Loucy (cell line): ENCODE measurements at regions not wholly inside any gene's neighbourhood (a gene's known extent, or its start where the extent isn't known, plus 50 kb on each side); places are given as distances from the start of the nearest gene placed in this dataset.

Experiments
- H2AFZ ChIP-seq: fragments of 200-600 bp; sonication (generic); 2 replicates; pipeline ENCODE4 v1.6.0; 2016; ENCODE audit warnings: antibody characterized with exemption, mild to moderate bottlenecking, low read length, moderate library complexity
- H3F3A ChIP-seq: fragments of 200-600 bp; 2 replicates; pipeline ENCODE4 v1.6.0; 2016; ENCODE audit warnings: antibody characterized with exemption, low read depth, mild to moderate bottlenecking
- H3K27me3 ChIP-seq: fragments of 200-600 bp; sonication (generic); 2 replicates; pipeline ENCODE4 v1.6.1; 2014; ENCODE audit warnings: low read length, mild to moderate bottlenecking; ENCODE audit not compliant: insufficient read depth, poor library complexity, severe bottlenecking
- H3K36me3 ChIP-seq: fragments of 200-600 bp; sonication (generic); 2 replicates; pipeline ENCODE4 v1.6.1; 2016; ENCODE audit warnings: low read length; ENCODE audit not compliant: insufficient read depth
- H3K4me1 ChIP-seq: fragments of 200-600 bp; sonication (generic); 2 replicates; pipeline ENCODE4 v1.5.1; 2014; ENCODE audit warnings: low read length, mild to moderate bottlenecking; ENCODE audit not compliant: insufficient read depth, poor library complexity, severe bottlenecking
- H3K4me2 ChIP-seq: fragments of 200-600 bp; sonication (generic); 2 replicates; pipeline ENCODE4 v1.6.0; 2014; ENCODE audit warnings: antibody characterized with exemption, low read length, low read depth, mild to moderate bottlenecking; ENCODE audit not compliant: poor library complexity, severe bottlenecking
- H3K4me3 ChIP-seq: fragments of 200-600 bp; sonication (generic); 2 replicates; pipeline ENCODE4 v1.5.1; 2014; ENCODE audit warnings: low read length, mild to moderate bottlenecking, mixed read lengths; ENCODE audit not compliant: poor library complexity, severe bottlenecking
- H3K79me2 ChIP-seq: fragments of 200-600 bp; sonication (generic); 2 replicates; pipeline ENCODE4 v1.6.1; 2014; ENCODE audit warnings: low read length; ENCODE audit not compliant: insufficient read depth
- H3K9ac ChIP-seq: fragments of 200-600 bp; sonication (generic); 2 replicates; pipeline ENCODE4 v1.6.0; 2014; ENCODE audit warnings: mild to moderate bottlenecking, low read depth, low read length, moderate library complexity; ENCODE audit not compliant: poor library complexity, severe bottlenecking
- H3K9me2 ChIP-seq: fragments of 200-600 bp; sonication (generic); replicated peaks from 2 replicates; pipeline ENCODE4 v1.6.1; 2016; ENCODE audit warnings: low read depth, low read length, mixed read lengths
- H3K9me3 ChIP-seq: fragments of 200-600 bp; sonication (generic); 2 replicates; pipeline ENCODE4 v1.6.1; 2014; ENCODE audit warnings: mild to moderate bottlenecking, antibody characterized with exemption, low read length, low read depth; ENCODE audit not compliant: insufficient read depth
- H4K20me1 ChIP-seq: fragments of 200-600 bp; sonication (generic); 2 replicates; pipeline ENCODE4 v1.6.0; 2014; ENCODE audit warnings: antibody characterized with exemption, low read length, mild to moderate bottlenecking; ENCODE audit not compliant: insufficient read depth, poor library complexity, severe bottlenecking
- CTCF ChIP-seq: fragments of 200-600 bp; sonication (generic); conservative IDR thresholded peaks from 2 replicates; pipeline ENCODE4 v1.5.1; 2014; ENCODE audit warnings: mild to moderate bottlenecking, antibody characterized with exemption, low read length
- EZH2phosphoT487 ChIP-seq: fragments of 200-600 bp; IDR thresholded peaks from 2 replicates; pipeline ENCODE4 v1.6.1; 2018; ENCODE audit warnings: antibody characterized with exemption, mild to moderate bottlenecking, moderate library complexity, borderline replicate concordance

GRCh38 chr4:146073517-146073916 lies 102.0 kb upstream of the LSM6 start:
- Histone ChIP-seq H3F3A (no peaks in the 10 kb centered on the region), H3K9me3 (no peaks in the 10 kb centered on the region), H3K79me2 (no peaks in the 10 kb centered on the region), H3K4me2 (peak overlapping the region; percentile 29), H3K9ac (no peak overlapping the region), H3K36me3 (no peaks in the 10 kb centered on the region), H3K4me1 (peaks cover 8% of the 10 kb centered on the region), H2AFZ (peak overlapping the region; percentile 61; the same call in 1 of the 2 replicates), H3K9me2 (no peaks in the 10 kb centered on the region), H3K4me3 (no peak overlapping the region), H3K27me3 (no peaks in the 10 kb centered on the region), H4K20me1 (no peaks in the 10 kb centered on the region)
- no peak for TF ChIP-seq CTCF
- TF ChIP-seq EZH2phosphoT487: no peak

GRCh38 chr4:146072376-146072775 lies 103.1 kb upstream of the LSM6 start:
- peaks cover 8% of the 10 kb centered on the region for H3K4me1 ChIP-seq
- H3K4me2 ChIP-seq: no peak overlapping the region
- no peaks in the 10 kb centered on the region for H3K36me3 ChIP-seq
- no peaks in the 10 kb centered on the region for H3F3A ChIP-seq
- H3K9me3 ChIP-seq: no peaks in the 10 kb centered on the region
- no peaks in the 10 kb centered on the region for H4K20me1 ChIP-seq
- no peaks in the 10 kb centered on the region for H3K27me3 ChIP-seq
- no peak overlapping the region for H3K4me3 ChIP-seq
- no peaks in the 10 kb centered on the region for H3K9me2 ChIP-seq
- TF ChIP-seq CTCF: no peak
- H3K79me2 ChIP-seq: no peaks in the 10 kb centered on the region
- no peak overlapping the region for H3K9ac ChIP-seq
- no peak overlapping the region for H2AFZ ChIP-seq

- no peaks in the 10 kb centered on the region for H3F3A ChIP-seq
- H4K20me1 ChIP-seq: no peaks in the 10 kb centered on the region
Observed at GRCh38 chr4:146071390-146071789, 104.1 kb upstream of the LSM6 start.

More at GRCh38 chr4:146071390-146071789, 104.1 kb upstream of the LSM6 start:
- TF ChIP-seq EZH2phosphoT487 (no peak), CTCF (no peak)
- no peak overlapping the region for H2AFZ ChIP-seq
- H3K36me3 ChIP-seq: no peaks in the 10 kb centered on the region
- H3K27me3 ChIP-seq: no peaks in the 10 kb centered on the region
- no peak overlapping the region for H3K4me2 ChIP-seq
- no peaks in the 10 kb centered on the region for H3K9me3 ChIP-seq
- no peaks in the 10 kb centered on the region for H3K79me2 ChIP-seq
- no peak overlapping the region for H3K9ac ChIP-seq
- no peaks in the 10 kb centered on the region for H3K9me2 ChIP-seq
- peaks cover 8% of the 10 kb centered on the region for H3K4me1 ChIP-seq
- no peak overlapping the region for H3K4me3 ChIP-seq
